ENCODE measurements at regions not wholly inside any gene's neighbourhood (a gene's known extent, or its start where the extent isn't known, plus 50 kb on each side); places are given as distances from the start of the nearest gene placed in this dataset.

DNA sequence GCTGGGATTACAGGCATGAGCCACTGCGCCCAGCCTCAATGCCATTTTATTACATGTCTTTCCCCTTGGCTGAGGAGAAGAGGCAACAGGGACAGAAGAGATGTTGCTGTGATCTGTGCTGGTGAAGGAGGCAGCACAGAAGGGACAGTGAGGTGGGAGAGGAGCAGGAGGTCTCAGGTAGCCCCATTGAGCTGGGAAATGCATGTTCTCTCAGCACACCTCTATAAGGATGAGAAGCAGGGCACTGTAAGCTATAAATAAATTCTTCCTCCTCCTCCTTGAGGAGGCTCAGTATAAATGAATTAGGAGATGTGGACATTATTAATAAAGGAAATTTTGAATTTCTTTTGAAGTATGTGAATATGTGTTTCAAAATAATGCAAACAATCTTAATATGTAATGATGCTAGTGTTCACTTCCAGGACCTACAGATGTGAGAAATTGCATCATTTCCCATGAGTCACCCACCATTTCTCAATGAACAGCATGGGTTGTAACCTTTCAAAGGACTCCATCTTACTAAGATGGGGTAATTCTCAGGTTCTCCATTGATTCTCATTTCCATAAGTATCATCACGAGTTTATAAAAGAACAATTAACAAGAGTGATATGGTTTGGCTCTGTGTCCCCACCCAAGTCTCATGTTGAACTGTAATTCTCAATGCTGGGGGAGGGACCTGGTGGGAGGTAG is 88.9 kb upstream of the ODAD2 start (continued):
- TF ChIP-seq, protein P1, sequence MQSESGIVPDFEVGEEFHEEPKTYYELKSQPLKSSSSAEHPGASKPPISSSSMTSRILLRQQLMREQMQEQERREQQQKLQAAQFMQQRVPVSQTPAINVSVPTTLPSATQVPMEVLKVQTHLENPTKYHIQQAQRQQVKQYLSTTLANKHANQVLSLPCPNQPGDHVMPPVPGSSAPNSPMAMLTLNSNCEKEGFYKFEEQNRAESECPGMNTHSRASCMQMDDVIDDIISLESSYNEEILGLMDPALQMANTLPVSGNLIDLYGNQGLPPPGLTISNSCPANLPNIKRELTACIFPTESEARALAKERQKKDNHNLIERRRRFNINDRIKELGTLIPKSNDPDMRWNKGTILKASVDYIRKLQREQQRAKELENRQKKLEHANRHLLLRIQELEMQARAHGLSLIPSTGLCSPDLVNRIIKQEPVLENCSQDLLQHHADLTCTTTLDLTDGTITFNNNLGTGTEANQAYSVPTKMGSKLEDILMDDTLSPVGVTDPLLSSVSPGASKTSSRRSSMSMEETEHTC (IDR thresholded peaks at IDR 0.05): no peak
- TF ChIP-seq BRD4 (IDR thresholded peaks at IDR 0.05) (no peak), FIP1L1 (IDR thresholded peaks at IDR 0.05; ENCODE audit: low read depth, low read length, poor library complexity, severe bottlenecking) (no peak), NFIC (IDR thresholded peaks at IDR 0.05) (peak; percentile 57), HNRNPUL1 (IDR thresholded peaks at IDR 0.05; ENCODE audit: low read length) (no peak), MTA1 (IDR thresholded peaks at IDR 0.05; ENCODE audit: borderline replicate concordance) (no peak), NCOA6 (IDR thresholded peaks at IDR 0.05) (no peak), TGIF2 (CRISPR knock-in tag; IDR thresholded peaks at IDR 0.05) (no peak), KLF13 (tag; IDR thresholded peaks at IDR 0.05; ENCODE audit: borderline replicate concordance, low read depth) (no peak), NR2F6 (CRISPR knock-in tag; IDR thresholded peaks at IDR 0.05) (no peak), HEY1 (CRISPR knock-in tag; IDR thresholded peaks at IDR 0.05; ENCODE audit: borderline replicate concordance) (no peak), ZNF584 (CRISPR knock-in tag; IDR thresholded peaks at IDR 0.05; ENCODE audit: low read depth) (0 out of 2 replicates have a peak, but pooled peaks have one; percentile 54), KDM2B (CRISPR knock-in tag; IDR thresholded peaks at IDR 0.05) (no peak), ZBTB17 (CRISPR knock-in tag; IDR thresholded peaks at IDR 0.05) (no peak), RAD51 (IDR thresholded peaks at IDR 0.05; ENCODE audit: borderline replicate concordance, low read depth) (no peak)
- TF ChIP-seq, protein P2, sequence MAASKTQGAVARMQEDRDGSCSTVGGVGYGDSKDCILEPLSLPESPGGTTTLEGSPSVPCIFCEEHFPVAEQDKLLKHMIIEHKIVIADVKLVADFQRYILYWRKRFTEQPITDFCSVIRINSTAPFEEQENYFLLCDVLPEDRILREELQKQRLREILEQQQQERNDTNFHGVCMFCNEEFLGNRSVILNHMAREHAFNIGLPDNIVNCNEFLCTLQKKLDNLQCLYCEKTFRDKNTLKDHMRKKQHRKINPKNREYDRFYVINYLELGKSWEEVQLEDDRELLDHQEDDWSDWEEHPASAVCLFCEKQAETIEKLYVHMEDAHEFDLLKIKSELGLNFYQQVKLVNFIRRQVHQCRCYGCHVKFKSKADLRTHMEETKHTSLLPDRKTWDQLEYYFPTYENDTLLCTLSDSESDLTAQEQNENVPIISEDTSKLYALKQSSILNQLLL (CRISPR knock-in tag; IDR thresholded peaks at IDR 0.05; ENCODE audit: borderline replicate concordance): no peak
- TF ChIP-seq, protein P3, sequence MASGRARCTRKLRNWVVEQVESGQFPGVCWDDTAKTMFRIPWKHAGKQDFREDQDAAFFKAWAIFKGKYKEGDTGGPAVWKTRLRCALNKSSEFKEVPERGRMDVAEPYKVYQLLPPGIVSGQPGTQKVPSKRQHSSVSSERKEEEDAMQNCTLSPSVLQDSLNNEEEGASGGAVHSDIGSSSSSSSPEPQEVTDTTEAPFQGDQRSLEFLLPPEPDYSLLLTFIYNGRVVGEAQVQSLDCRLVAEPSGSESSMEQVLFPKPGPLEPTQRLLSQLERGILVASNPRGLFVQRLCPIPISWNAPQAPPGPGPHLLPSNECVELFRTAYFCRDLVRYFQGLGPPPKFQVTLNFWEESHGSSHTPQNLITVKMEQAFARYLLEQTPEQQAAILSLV (tag; IDR thresholded peaks at IDR 0.05): peak; percentile 63; the same call in 1 of the 2 replicates
